Ovary (tissue), 3 donors: ENCODE measurements at regions not wholly inside any gene's neighbourhood (a gene's known extent, or its start where the extent isn't known, plus 50 kb on each side); places are given as distances from the start of the nearest gene placed in this dataset.

Experiments used
- CTCF ChIP-seq, 3 donors: fragments of 450-650 bp in 2 of 3; fragments of 200-600 bp in 1 of 3; IDR thresholded peaks; one replicate each; pipeline versions ENCODE4 v1.5.1 to v1.8.0; 2016 to 2022; ENCODE audit warnings: antibody characterized with exemption in 3 of 3, mild to moderate bottlenecking in 1 of 3
- EP300 ChIP-seq: sonication (generic); formaldehyde crosslinking; IDR thresholded peaks from one replicate; pipeline ENCODE4 v1.6.1; 2017; ENCODE audit warnings: antibody characterized with exemption
- POLR2A ChIP-seq: fragments of 450-650 bp; IDR thresholded peaks from one replicate; pipeline ENCODE4 v1.6.1; 2017; ENCODE audit warnings: antibody characterized with exemption, mild to moderate bottlenecking, moderate library complexity
- donor health status: DM: no; HTN: no; CAD: no.

DNA sequence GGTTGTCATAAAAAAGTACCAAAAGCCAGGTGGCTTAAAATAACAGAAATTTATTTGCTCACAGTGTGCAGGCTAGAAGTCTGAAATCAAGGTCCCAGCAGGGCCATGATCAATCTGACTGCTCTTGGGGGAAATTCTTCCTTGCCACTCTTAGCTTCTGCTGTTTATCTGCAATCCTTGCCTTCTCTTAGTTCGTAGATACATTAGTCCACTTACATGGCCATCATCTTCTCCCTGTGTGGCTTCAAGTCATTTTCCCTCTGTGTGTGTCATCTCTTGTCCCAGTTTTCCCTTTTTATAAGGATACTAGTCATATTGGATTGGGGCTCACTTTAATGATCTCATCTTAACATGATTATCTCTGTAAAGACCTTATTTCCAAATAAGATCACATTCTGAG, 124.0 kb upstream of the NCAM2 start:
- no peak for TF ChIP-seq CTCF (IDR thresholded peaks at IDR 0.05)
- no peak for TF ChIP-seq EP300
- no peak for TF ChIP-seq POLR2A
